Occipital lobe (tissue), 1 donor: ENCODE measurements at regions not wholly inside any gene's neighbourhood (a gene's known extent, or its start where the extent isn't known, plus 50 kb on each side); places are given as distances from the start of the nearest gene placed in this dataset.

Source experiments
- DNase-seq: peaks from one replicate; lab custom pipeline; 2025; lab: John Stamatoyannopoulos, UW

- no peak for DNase-seq
Measured at GRCh38 chr13:109529964-109530363, 256.4 kb downstream of the IRS2 start.

- DNase-seq: no peak
Measured at GRCh38 chr13:109521719-109522118, 264.7 kb downstream of the IRS2 start.

- no peak for DNase-seq
Measured at GRCh38 chr13:109517517-109517916, 268.9 kb downstream of the IRS2 start.

- DNase-seq: no peak
Measured at GRCh38 chr13:109516186-109516585, 270.2 kb downstream of the IRS2 start.

GRCh38 chr13:109510013-109510412 lies 276.4 kb downstream of the IRS2 start:
- no peak for DNase-seq

- no peak for DNase-seq
Measured at GRCh38 chr13:109509154-109509900, 277.1 kb downstream of the IRS2 start.

GRCh38 chr13:109500146-109500773 lies 286.1 kb downstream of the IRS2 start:
- DNase-seq: no peak

GRCh38 chr13:109497917-109498316 lies 288.5 kb downstream of the IRS2 start:
- no peak for DNase-seq

- no peak for DNase-seq
Measured at GRCh38 chr13:109496216-109496615, 290.2 kb downstream of the IRS2 start.

- peak; percentile 29 for DNase-seq
Measured at GRCh38 chr13:109494925-109495369, 291.4 kb downstream of the IRS2 start.

- DNase-seq: no peak
Measured at GRCh38 chr13:109485136-109485794, 301.1 kb downstream of the IRS2 start.

GRCh38 chr13:109483284-109483683 lies 303.1 kb downstream of the IRS2 start:
- DNase-seq: no peak

- DNase-seq: no peak
Measured at GRCh38 chr13:109481040-109481439, 305.3 kb downstream of the IRS2 start.

GRCh38 chr13:109480011-109480955 lies 306.1 kb downstream of the IRS2 start:
- no peak for DNase-seq

GRCh38 chr13:109479534-109479933 lies 306.8 kb downstream of the IRS2 start:
- no peak for DNase-seq

- no peak for DNase-seq
Measured at GRCh38 chr13:109476001-109476400, 310.4 kb downstream of the IRS2 start.

GRCh38 chr13:109468123-109468522 lies 318.3 kb downstream of the IRS2 start:
- DNase-seq: no peak

- DNase-seq: no peak
Measured at GRCh38 chr13:109465148-109465547, 321.2 kb downstream of the IRS2 start.

GRCh38 chr13:109454167-109454917 lies 332.0 kb downstream of the IRS2 start:
- DNase-seq: no peak

GRCh38 chr13:109451726-109452125 lies 334.7 kb downstream of the IRS2 start:
- DNase-seq: no peak

GRCh38 chr13:109448629-109449028 lies 337.8 kb downstream of the IRS2 start:
- no peak for DNase-seq
